ENCODE measurements at regions not wholly inside any gene's neighbourhood (a gene's known extent, or its start where the extent isn't known, plus 50 kb on each side); places are given as distances from the start of the nearest gene placed in this dataset.
"Not testable (repeated sequence)": the region's sequence is repeated elsewhere in the genome, so short reads cannot be mapped to it uniquely, and the experiment has no call there.

- Histone ChIP-seq H3K27ac (no peak overlapping the region), H3K36me3 (no peaks in the 10 kb centered on the region), H3K4me3 (no peak overlapping the region), H3K27me3 (replicated peaks; ENCODE audit: insufficient read depth) (no peaks in the 10 kb centered on the region), H3K9me3 (no peaks in the 10 kb centered on the region), H3K4me1 (replicated peaks) (no peaks in the 10 kb centered on the region)
- intact Hi-C loops (cut with DNase I): no loop called here
- no peak for DNase-seq (ENCODE audit: low spot score)
- WGBS: 86% methylated on average over 9 of the region's 9 CpGs
- TF ChIP-seq POLR2A (IDR thresholded peaks at IDR 0.05) (no peak), CTCF (IDR thresholded peaks at IDR 0.05) (no peak), POLR2AphosphoS5 (IDR thresholded peaks at IDR 0.05) (no peak)
Observed at GRCh38 chr2:234701841-234702240, 205.0 kb upstream of the ARL4C start.

- intact Hi-C loops (cut with DNase I): no loop called here
- Histone ChIP-seq H3K27ac (no peak overlapping the region), H3K27me3 (replicated peaks; ENCODE audit: insufficient read depth) (no peaks in the 10 kb centered on the region), H3K4me3 (no peak overlapping the region), H3K36me3 (no peaks in the 10 kb centered on the region), H3K4me1 (replicated peaks) (no peaks in the 10 kb centered on the region), H3K9me3 (no peaks in the 10 kb centered on the region)
- no peak for DNase-seq (ENCODE audit: low spot score)
- WGBS: 88% methylated on average over 5 of the region's 6 CpGs
- TF ChIP-seq POLR2A (IDR thresholded peaks at IDR 0.05) (no peak), POLR2AphosphoS5 (IDR thresholded peaks at IDR 0.05) (no peak), CTCF (IDR thresholded peaks at IDR 0.05) (no peak)
Observed at GRCh38 chr2:234701421-234701820, 204.5 kb upstream of the ARL4C start.

GRCh38 chr2:234699456-234699855 is 202.6 kb upstream of the ARL4C start:
- WGBS: 97% methylated on average over 4 of the region's 4 CpGs
- H3K36me3 ChIP-seq: no peaks in the 10 kb centered on the region
- no peaks in the 10 kb centered on the region for H3K27me3 ChIP-seq (replicated peaks; ENCODE audit: insufficient read depth)
- H3K4me3 ChIP-seq: no peak overlapping the region
- no peak overlapping the region for H3K27ac ChIP-seq
- no peaks in the 10 kb centered on the region for H3K4me1 ChIP-seq (replicated peaks)
- no peaks in the 10 kb centered on the region for H3K9me3 ChIP-seq
- no peak for DNase-seq (ENCODE audit: low spot score)
- TF ChIP-seq CTCF (IDR thresholded peaks at IDR 0.05) (no peak), POLR2A (IDR thresholded peaks at IDR 0.05) (no peak), POLR2AphosphoS5 (IDR thresholded peaks at IDR 0.05) (no peak)
- intact Hi-C loops (cut with DNase I): no loop called here

GRCh38 chr2:234697300-234697876 is 200.5 kb upstream of the ARL4C start:
- H3K27me3 ChIP-seq (replicated peaks; ENCODE audit: insufficient read depth); H3K27ac ChIP-seq; H3K36me3 ChIP-seq; DNase-seq (ENCODE audit: low spot score); H3K4me3 ChIP-seq; H3K4me1 ChIP-seq (replicated peaks); H3K9me3 ChIP-seq; intact Hi-C loops (cut with DNase I): not testable (repeated sequence)

GRCh38 chr2:234695981-234696380 is 199.1 kb upstream of the ARL4C start:
- no peak overlapping the region for H3K4me3 ChIP-seq
- no peaks in the 10 kb centered on the region for H3K27me3 ChIP-seq (replicated peaks; ENCODE audit: insufficient read depth)
- no peaks in the 10 kb centered on the region for H3K9me3 ChIP-seq
- H3K4me1 ChIP-seq (replicated peaks): no peaks in the 10 kb centered on the region
- DNase-seq (ENCODE audit: low spot score): no peak
- WGBS: 84% methylated on average over 2 of the region's 2 CpGs
- intact Hi-C loops (cut with DNase I): no loop called here
- no peaks in the 10 kb centered on the region for H3K36me3 ChIP-seq
- TF ChIP-seq POLR2AphosphoS5 (IDR thresholded peaks at IDR 0.05) (no peak), POLR2A (IDR thresholded peaks at IDR 0.05) (no peak), CTCF (IDR thresholded peaks at IDR 0.05) (no peak)
- no peak overlapping the region for H3K27ac ChIP-seq
